Tibial nerve (tissue), 4 donors: ENCODE measurements at regions not wholly inside any gene's neighbourhood (a gene's known extent, or its start where the extent isn't known, plus 50 kb on each side); places are given as distances from the start of the nearest gene placed in this dataset.
A peak's percentile ranks its signal among the peaks of the same experiment; 100 is the strongest.

Source experiments
- DNase-seq, 2 donors: peaks; one replicate each; pipeline ENCODE4 v3.0.0-alpha.2; 2019; ENCODE audit warnings: low spot score in 2 of 2
- H3K27ac ChIP-seq, 4 donors: fragments of 200-600 bp; sonication (generic) in 3 of 4; one replicate each; pipeline ENCODE4 v1.5.1; 2017 to 2019; ENCODE audit warnings: mild to moderate bottlenecking in 1 of 4
- H3K27me3 ChIP-seq, 2 donors: fragments of 200-600 bp; sonication (generic) in 1 of 2; one replicate each; pipeline versions ENCODE4 v1.5.1 to v1.6.0; 2017 to 2019
- H3K36me3 ChIP-seq, 3 donors: fragments of 200-600 bp; sonication (generic); one replicate each; pipeline ENCODE4 v1.5.1; 2018 to 2019
- H3K4me1 ChIP-seq, 4 donors: fragments of 200-600 bp; sonication (generic) in 3 of 4; one replicate each; pipeline ENCODE4 v1.5.1; 2017 to 2019
- H3K4me3 ChIP-seq, 4 donors: fragments of 200-600 bp; sonication (generic) in 3 of 4; one replicate each; pipeline ENCODE4 v1.5.1; 2017 to 2019; ENCODE audit warnings: mild to moderate bottlenecking in 1 of 4, moderate library complexity in 1 of 4
- H3K9me3 ChIP-seq, 4 donors: fragments of 200-600 bp; sonication (generic) in 3 of 4; one replicate each; pipeline ENCODE4 v1.5.1; 2017 to 2019
- EP300 ChIP-seq, 2 donors: sonication (generic); formaldehyde crosslinking; IDR thresholded peaks; one replicate each; pipeline ENCODE4 v1.6.1; 2017; ENCODE audit warnings: antibody characterized with exemption in 2 of 2, mild to moderate bottlenecking in 1 of 2
- POLR2A ChIP-seq, 2 donors: fragments of 450-650 bp; IDR thresholded peaks; one replicate each; pipeline ENCODE4 v1.6.1; 2017; ENCODE audit warnings: antibody characterized with exemption in 2 of 2, mild to moderate bottlenecking in 2 of 2, moderate library complexity in 2 of 2
- WGBS, 2 donors: methylation state at CpG; one replicate each; pipeline ENCODE4 v1.1.5; 2018; 5-methylcytosine and 5-hydroxymethylcytosine counted together
- TF ChIP-seq, protein P1 (sequence below), 5 experiments: fragments of 200-600 bp in 3 of 5; fragments of 450-650 bp in 2 of 5; sonication (generic) in 3 of 5; IDR thresholded peaks; one replicate each; pipeline ENCODE4 v1.5.1; 2016 to 2019; ENCODE audit warnings: antibody characterized with exemption in 5 of 5, mild to moderate bottlenecking in 3 of 5, moderate library complexity in 2 of 5

DNA sequence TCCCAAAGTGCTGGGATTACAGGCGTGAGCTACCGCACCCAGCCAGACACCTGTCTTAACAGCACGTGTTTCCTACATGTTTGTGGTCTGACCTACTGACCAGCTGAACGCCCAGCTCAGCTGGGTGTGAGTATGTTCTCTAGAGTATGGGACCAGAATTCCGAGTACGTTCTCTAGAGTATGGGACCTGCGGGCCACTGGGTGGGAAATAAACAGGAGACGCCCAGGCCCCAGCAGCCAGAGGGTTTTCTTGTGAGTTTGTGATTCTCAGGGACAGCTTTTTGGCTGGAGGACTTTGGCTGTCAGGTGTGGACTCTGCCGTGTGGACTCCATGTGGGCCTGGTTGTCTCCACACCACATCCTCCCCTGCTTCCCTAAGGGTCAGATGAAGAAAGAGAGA lies 87.3 kb downstream of the CHRD start:
- Histone ChIP-seq H3K4me1 (peaks cover 0 to 7% (median 0%) of the 10 kb centered on the region in 4 donors), H3K4me3 (no peak overlapping the region), H3K9me3 (no peaks in the 10 kb centered on the region), H3K36me3 (no peaks in the 10 kb centered on the region), H3K27me3 (peaks cover 0 to 3% of the 10 kb centered on the region in 2 donors), H3K27ac (no peak overlapping the region)
- TF ChIP-seq POLR2A (IDR thresholded peaks at IDR 0.05) = no peak
- TF ChIP-seq EP300 (IDR thresholded peaks at IDR 0.05) = no peak
- TF ChIP-seq, protein P1, sequence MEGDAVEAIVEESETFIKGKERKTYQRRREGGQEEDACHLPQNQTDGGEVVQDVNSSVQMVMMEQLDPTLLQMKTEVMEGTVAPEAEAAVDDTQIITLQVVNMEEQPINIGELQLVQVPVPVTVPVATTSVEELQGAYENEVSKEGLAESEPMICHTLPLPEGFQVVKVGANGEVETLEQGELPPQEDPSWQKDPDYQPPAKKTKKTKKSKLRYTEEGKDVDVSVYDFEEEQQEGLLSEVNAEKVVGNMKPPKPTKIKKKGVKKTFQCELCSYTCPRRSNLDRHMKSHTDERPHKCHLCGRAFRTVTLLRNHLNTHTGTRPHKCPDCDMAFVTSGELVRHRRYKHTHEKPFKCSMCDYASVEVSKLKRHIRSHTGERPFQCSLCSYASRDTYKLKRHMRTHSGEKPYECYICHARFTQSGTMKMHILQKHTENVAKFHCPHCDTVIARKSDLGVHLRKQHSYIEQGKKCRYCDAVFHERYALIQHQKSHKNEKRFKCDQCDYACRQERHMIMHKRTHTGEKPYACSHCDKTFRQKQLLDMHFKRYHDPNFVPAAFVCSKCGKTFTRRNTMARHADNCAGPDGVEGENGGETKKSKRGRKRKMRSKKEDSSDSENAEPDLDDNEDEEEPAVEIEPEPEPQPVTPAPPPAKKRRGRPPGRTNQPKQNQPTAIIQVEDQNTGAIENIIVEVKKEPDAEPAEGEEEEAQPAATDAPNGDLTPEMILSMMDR (IDR thresholded peaks at IDR 0.05) = no peak
- WGBS, 2 donors = 71 to 82% methylated on average over 9 of the region's 9 CpGs
- DNase-seq = no peak

DNA sequence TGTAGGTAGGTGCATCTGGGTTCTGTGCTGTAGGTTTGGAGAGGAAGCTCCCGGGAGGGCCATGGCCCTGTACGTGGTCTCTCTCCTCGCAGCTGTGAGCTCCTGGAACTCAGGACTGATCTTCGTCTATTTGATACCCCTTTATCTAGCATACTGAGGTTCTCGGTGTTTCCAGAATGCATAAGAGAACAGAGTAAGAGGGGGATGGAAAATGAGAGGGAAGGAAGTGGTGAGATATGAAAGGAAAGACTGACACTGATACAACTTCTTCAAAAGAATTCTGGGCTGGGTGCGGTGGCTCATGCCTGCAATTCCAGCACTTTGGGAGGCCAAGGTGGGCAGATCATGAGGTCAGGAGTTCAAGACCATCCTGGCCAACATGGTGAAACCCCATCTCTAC lies 90.7 kb downstream of the CHRD start:
- no peak overlapping the region for H3K4me3 ChIP-seq
- no peaks in the 10 kb centered on the region for H3K36me3 ChIP-seq
- no peak overlapping the region for H3K27ac ChIP-seq
- peaks cover 0 to 7% (median 0%) of the 10 kb centered on the region in 4 donors for H3K4me1 ChIP-seq
- no peak for DNase-seq
- TF ChIP-seq POLR2A (IDR thresholded peaks at IDR 0.05) = no peak
- no peaks in the 10 kb centered on the region for H3K9me3 ChIP-seq
- H3K27me3 ChIP-seq = peaks cover 0 to 3% of the 10 kb centered on the region in 2 donors
- 78 to 79% methylated on average over 6 of the region's 6 CpGs for WGBS, 2 donors

DNA sequence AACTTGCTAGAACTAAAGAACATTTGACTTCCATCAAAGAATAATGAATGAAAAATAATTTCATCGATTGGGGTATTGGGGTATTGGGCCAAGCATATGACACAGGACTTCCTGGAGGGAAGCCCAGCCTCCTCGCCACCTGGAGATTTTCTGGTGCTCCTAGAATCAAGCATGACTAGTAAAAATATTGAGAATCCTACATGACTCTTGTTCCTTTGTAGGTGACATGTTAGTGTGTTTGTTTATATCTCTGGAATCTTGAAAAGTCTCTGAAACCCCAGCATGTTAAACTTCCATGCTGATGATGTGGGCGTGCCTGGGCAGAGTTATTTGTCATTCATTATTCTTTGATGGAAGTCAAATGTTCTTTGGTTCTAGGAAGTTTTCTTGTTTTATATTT lies 90.1 kb upstream of the EPHB3 start:
- Histone ChIP-seq H3K9me3 (no peaks in the 10 kb centered on the region), H3K27ac (no peak overlapping the region), H3K4me1 (peaks cover 0 to 6% (median 0%) of the 10 kb centered on the region in 4 donors), H3K36me3 (no peaks in the 10 kb centered on the region), H3K27me3 (peaks cover 0 to 3% of the 10 kb centered on the region in 2 donors), H3K4me3 (no peak overlapping the region)
- no peak for TF ChIP-seq EP300 (IDR thresholded peaks at IDR 0.05)
- TF ChIP-seq POLR2A (IDR thresholded peaks at IDR 0.05) = no peak
- TF ChIP-seq, protein P1 (IDR thresholded peaks at IDR 0.05) = no peak
- 84% methylated on average over 3 of the region's 3 CpGs for WGBS, 2 donors
- no peak for DNase-seq

DNA sequence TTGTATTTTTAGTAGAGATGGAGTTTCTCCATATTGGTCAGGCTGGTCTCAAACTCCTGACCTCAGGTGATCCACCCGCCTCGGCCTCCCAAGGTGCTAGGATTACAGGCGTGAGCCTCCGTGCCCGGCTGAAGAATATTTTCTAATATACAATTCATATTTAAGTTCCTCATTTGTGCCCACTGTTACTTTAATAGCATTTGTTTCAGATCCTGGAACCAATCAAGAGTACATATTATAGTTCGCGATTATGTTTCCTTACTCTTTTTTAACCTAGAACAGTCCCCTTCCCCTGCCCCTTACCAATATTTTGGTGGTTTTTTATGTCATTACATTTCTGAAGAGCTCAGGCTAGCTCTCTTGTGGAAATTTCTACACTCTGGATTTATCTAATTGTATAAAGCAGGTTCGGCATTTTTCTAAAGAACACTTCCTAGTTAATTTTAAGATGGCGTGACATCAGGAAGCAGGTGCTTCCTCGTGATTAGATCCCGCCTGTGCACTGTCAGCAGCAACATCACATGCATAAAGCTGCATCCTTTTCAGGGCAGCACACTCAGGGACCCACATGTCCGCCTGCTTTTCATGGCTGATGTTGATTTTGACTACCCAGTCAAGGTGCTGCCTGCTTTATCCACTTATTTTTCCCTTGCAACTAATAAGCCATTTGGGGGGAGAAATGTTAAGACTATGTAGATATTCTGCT lies 88.7 kb upstream of the EPHB3 start:
- H3K36me3 ChIP-seq = no peaks in the 10 kb centered on the region
- 74 to 77% methylated on average over 12 of the region's 12 CpGs for WGBS, 2 donors
- H3K4me1 ChIP-seq = no peaks in the 10 kb centered on the region
- H3K27ac ChIP-seq = peak overlapping the region in 3 of 4 donors; percentile 45 to 72 (median 69)
- TF ChIP-seq, protein P1 (IDR thresholded peaks at IDR 0.05) = no peak
- no peak for TF ChIP-seq POLR2A (IDR thresholded peaks at IDR 0.05)
- peak; percentile 68 to 79 for TF ChIP-seq EP300 (IDR thresholded peaks at IDR 0.05)
- peaks cover 0 to 3% of the 10 kb centered on the region in 2 donors for H3K27me3 ChIP-seq
- H3K9me3 ChIP-seq = peaks cover 0 to 5% (median 0%) of the 10 kb centered on the region in 4 donors
- peak; percentile 44 to 47 for DNase-seq
- H3K4me3 ChIP-seq = no peak overlapping the region

DNA sequence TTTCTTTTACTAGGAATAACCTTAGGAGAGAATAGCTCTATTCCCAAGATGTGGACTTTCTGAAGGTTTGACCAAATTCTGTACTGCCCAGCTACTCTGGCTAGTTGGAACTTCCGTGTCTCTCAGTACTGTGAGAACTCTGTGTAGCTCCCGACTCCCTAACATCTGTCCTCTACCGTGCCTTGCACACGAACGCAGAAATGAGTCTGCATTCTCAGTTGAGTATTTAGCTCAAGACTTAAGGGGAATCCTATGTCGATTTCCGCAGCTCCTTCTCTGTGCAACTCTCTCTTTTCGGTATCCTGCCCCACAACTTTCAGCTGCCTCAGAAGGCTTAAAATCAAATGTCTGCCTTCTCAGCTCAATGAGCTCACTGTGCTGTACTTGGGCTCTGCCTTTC lies 86.7 kb upstream of the EPHB3 start:
- TF ChIP-seq, protein P1 (IDR thresholded peaks at IDR 0.05) = no peak
- no peak for TF ChIP-seq EP300 (IDR thresholded peaks at IDR 0.05)
- no peak for TF ChIP-seq POLR2A (IDR thresholded peaks at IDR 0.05)
- 73 to 93% methylated on average over 8 of the region's 8 CpGs for WGBS, 2 donors
- Histone ChIP-seq H3K9me3 (peaks cover 0 to 6% (median 0%) of the 10 kb centered on the region in 4 donors), H3K4me1 (no peaks in the 10 kb centered on the region), H3K27ac (no peak overlapping the region), H3K4me3 (no peak overlapping the region), H3K36me3 (no peaks in the 10 kb centered on the region), H3K27me3 (no peaks in the 10 kb centered on the region)
- DNase-seq = no peak
